HG03064 (cell line): ENCODE measurements at regions not wholly inside any gene's neighbourhood (a gene's known extent, or its start where the extent isn't known, plus 50 kb on each side); places are given as distances from the start of the nearest gene placed in this dataset.
"Not testable (repeated sequence)": the region's sequence is repeated elsewhere in the genome, so short reads cannot be mapped to it uniquely, and the experiment has no call there.

Experiments used
- ATAC-seq: cut with Tn5 transposase; IDR thresholded peaks from one replicate; pipeline ENCODE4 v1.9.1; 2021; ENCODE audit warnings: low read depth; ENCODE audit not compliant: unreplicated experiment

GRCh38 chr6:6993503-6994237 lies 114.1 kb upstream of the RREB1 start:
- ATAC-seq = no peak

GRCh38 chr6:6994796-6995195 lies 113.0 kb upstream of the RREB1 start:
- ATAC-seq = no peak

GRCh38 chr6:6995328-6995727 lies 112.4 kb upstream of the RREB1 start:
- no peak for ATAC-seq

- ATAC-seq = no peak
Measured at GRCh38 chr6:6996124-6996523, 111.6 kb upstream of the RREB1 start.

GRCh38 chr6:6997263-6998193 lies 110.2 kb upstream of the RREB1 start:
- ATAC-seq = no peak

- ATAC-seq = no peak
Measured at GRCh38 chr6:6998194-6998569, 109.6 kb upstream of the RREB1 start.

GRCh38 chr6:7000825-7001777 lies 106.7 kb upstream of the RREB1 start:
- ATAC-seq = no peak

GRCh38 chr6:7003041-7003440 lies 104.7 kb upstream of the RREB1 start:
- ATAC-seq = no peak

GRCh38 chr6:7004581-7005297 lies 103.0 kb upstream of the RREB1 start:
- no peak for ATAC-seq

- no peak for ATAC-seq
Measured at GRCh38 chr6:7006515-7007191, 101.1 kb upstream of the RREB1 start.

GRCh38 chr6:7008451-7008988 lies 99.2 kb upstream of the RREB1 start:
- ATAC-seq = no peak

GRCh38 chr6:7016226-7016625 lies 91.5 kb upstream of the RREB1 start:
- no peak for ATAC-seq

- ATAC-seq = no peak
Measured at GRCh38 chr6:7021301-7021700, 86.5 kb upstream of the RREB1 start.

- ATAC-seq = no peak
Measured at GRCh38 chr6:7025861-7026260, 81.9 kb upstream of the RREB1 start.

- not testable (repeated sequence) for ATAC-seq
Measured at GRCh38 chr6:7028963-7029362, 78.8 kb upstream of the RREB1 start.

- ATAC-seq = not testable (repeated sequence)
Measured at GRCh38 chr6:7030968-7031367, 76.8 kb upstream of the RREB1 start.

GRCh38 chr6:7033202-7033601 lies 74.6 kb upstream of the RREB1 start:
- ATAC-seq = no peak

- no peak for ATAC-seq
Measured at GRCh38 chr6:7034055-7034454, 73.7 kb upstream of the RREB1 start.

GRCh38 chr6:7035837-7036249 lies 71.9 kb upstream of the RREB1 start:
- ATAC-seq = no peak
